Activated naive CD4-positive, alpha-beta T cell treated with anti-CD3 and anti-CD28 coated beads, Interleukin-2, amount 10 ng/mL, durations not matched to agents 7 days and 5 days (primary cell): ENCODE measurements at regions not wholly inside any gene's neighbourhood (a gene's known extent, or its start where the extent isn't known, plus 50 kb on each side); places are given as distances from the start of the nearest gene placed in this dataset.

Source experiments
- CTCF ChIA-PET: fragments of 350-600 bp; sonication (Branson Sonifier 250); formaldehyde crosslinking; loops from one replicate; lab custom pipeline; 2021; ENCODE audit warnings: antibody characterized with exemption; lab: Charles Lee
- DNase-seq: peaks from one replicate; pipeline ENCODE4 v3.0.0-alpha.2; 2020
- H3K27ac Mint-ChIP-seq: one replicate; pipeline ENCODE4 v1.8.0; 2021; ENCODE audit warnings: mild to moderate bottlenecking, moderate library complexity, mixed read lengths
- H3K27me3 Mint-ChIP-seq: one replicate; pipeline ENCODE4 v1.8.0; 2021; ENCODE audit warnings: mild to moderate bottlenecking, mixed read lengths
- H3K36me3 Mint-ChIP-seq: one replicate; pipeline ENCODE4 v1.8.0; 2021; ENCODE audit warnings: mixed read lengths
- H3K4me1 Mint-ChIP-seq: one replicate; pipeline ENCODE4 v1.8.0; 2021; ENCODE audit warnings: mixed read lengths
- H3K4me3 Mint-ChIP-seq: one replicate; pipeline ENCODE4 v1.8.0; 2021; ENCODE audit warnings: mild to moderate bottlenecking, moderate library complexity, mixed read lengths
- H3K9me3 Mint-ChIP-seq: one replicate; pipeline ENCODE4 v1.8.0; 2021; ENCODE audit warnings: mixed read lengths

- H3K36me3 Mint-ChIP-seq, result peaks cover 13% of the 10 kb centered on the region
- H3K9me3 Mint-ChIP-seq, result no peaks in the 10 kb centered on the region
- no peaks in the 10 kb centered on the region for H3K27me3 Mint-ChIP-seq
- DNase-seq, result no peak
- H3K27ac Mint-ChIP-seq, result no peak overlapping the region
- H3K4me1 Mint-ChIP-seq, result peaks cover 27% of the 10 kb centered on the region
- CTCF ChIA-PET, result no interaction called here
- H3K4me3 Mint-ChIP-seq, result no peak overlapping the region
Measured at GRCh38 chrX:10079231-10079630, 77.5 kb upstream of the CLCN4 start.

DNA sequence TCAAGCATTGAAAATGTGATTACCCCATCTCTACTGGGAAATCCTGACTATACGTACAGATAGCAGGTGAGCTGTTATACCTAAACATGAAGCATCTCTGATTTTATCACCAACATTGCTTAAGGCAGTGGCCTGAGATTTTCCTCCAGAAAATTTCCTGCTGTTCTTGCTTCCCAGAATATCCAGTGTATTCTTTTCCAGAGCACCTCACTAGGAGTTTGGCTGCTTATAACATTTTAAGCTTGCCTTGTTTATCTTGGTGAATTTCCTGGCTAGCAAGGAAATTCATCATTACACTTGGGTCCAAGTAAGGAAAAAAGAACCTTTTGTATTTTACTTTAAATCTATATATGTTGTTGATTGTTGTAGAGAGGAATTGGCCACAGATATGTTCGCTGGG, 73.0 kb upstream of the CLCN4 start:
- H3K9me3 Mint-ChIP-seq, result no peaks in the 10 kb centered on the region
- no peaks in the 10 kb centered on the region for H3K27me3 Mint-ChIP-seq
- H3K27ac Mint-ChIP-seq, result peak overlapping the region; percentile 90
- no peak overlapping the region for H3K4me3 Mint-ChIP-seq
- H3K36me3 Mint-ChIP-seq, result peaks cover 23% of the 10 kb centered on the region
- CTCF ChIA-PET, result interaction anchor here (0.6 to 2.7 kb wide), 4 partner anchors 28 to 81 kb away, joined by 4 to 12 read pairs (median 8); no protein-coding TSS in a partner anchor
- DNase-seq, result no peak
- H3K4me1 Mint-ChIP-seq, result peaks cover 43% of the 10 kb centered on the region

DNA sequence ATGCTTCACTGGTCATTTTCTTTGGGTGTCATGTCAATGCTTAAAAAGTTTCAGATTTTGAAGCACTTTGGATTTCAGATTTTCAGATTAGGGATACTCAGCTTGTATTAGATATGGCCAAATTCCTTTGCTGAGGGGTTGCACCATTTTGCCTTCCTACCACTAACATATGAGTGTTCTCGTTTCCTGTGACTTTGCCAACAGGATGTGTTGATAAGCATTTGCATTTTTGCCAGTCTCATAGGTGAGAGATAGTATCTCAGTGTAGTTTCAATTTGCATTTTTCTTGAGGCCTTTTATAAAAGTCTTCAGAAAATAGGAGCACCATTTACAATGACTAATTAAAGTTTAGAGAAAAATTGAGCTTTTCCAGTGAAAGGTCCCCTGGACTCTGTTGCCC, 71.6 kb upstream of the CLCN4 start:
- DNase-seq, result peak; percentile 22
- peak overlapping the region; percentile 72 for H3K27ac Mint-ChIP-seq
- H3K9me3 Mint-ChIP-seq, result no peaks in the 10 kb centered on the region
- H3K4me3 Mint-ChIP-seq, result no peak overlapping the region
- no peaks in the 10 kb centered on the region for H3K27me3 Mint-ChIP-seq
- CTCF ChIA-PET, result interaction anchor here (0.9 to 1.2 kb wide), 2 partner anchors 26 to 33 kb away, joined by 3 to 5 read pairs; no protein-coding TSS in a partner anchor
- peaks cover 23% of the 10 kb centered on the region for H3K36me3 Mint-ChIP-seq
- peaks cover 43% of the 10 kb centered on the region for H3K4me1 Mint-ChIP-seq

GRCh38 chrX:10086676-10087075, 70.1 kb upstream of the CLCN4 start:
- H3K4me3 Mint-ChIP-seq, result no peak overlapping the region
- H3K27me3 Mint-ChIP-seq, result no peaks in the 10 kb centered on the region
- H3K27ac Mint-ChIP-seq, result no peak overlapping the region
- CTCF ChIA-PET, result no interaction called here
- peaks cover 46% of the 10 kb centered on the region for H3K4me1 Mint-ChIP-seq
- DNase-seq, result no peak
- no peaks in the 10 kb centered on the region for H3K9me3 Mint-ChIP-seq
- H3K36me3 Mint-ChIP-seq, result peaks cover 24% of the 10 kb centered on the region

- DNase-seq, result no peak
- Mint-ChIP-seq H3K36me3 (peaks cover 24% of the 10 kb centered on the region), H3K27me3 (no peaks in the 10 kb centered on the region), H3K27ac (no peak overlapping the region), H3K9me3 (no peaks in the 10 kb centered on the region), H3K4me1 (peaks cover 42% of the 10 kb centered on the region), H3K4me3 (no peak overlapping the region)
- CTCF ChIA-PET, result no interaction called here
Measured at GRCh38 chrX:10087391-10087790, 69.4 kb upstream of the CLCN4 start.

GRCh38 chrX:10089378-10089795, 67.4 kb upstream of the CLCN4 start:
- Mint-ChIP-seq H3K4me1 (peaks cover 25% of the 10 kb centered on the region), H3K27ac (no peak overlapping the region), H3K9me3 (no peaks in the 10 kb centered on the region), H3K4me3 (no peak overlapping the region), H3K36me3 (peaks cover 21% of the 10 kb centered on the region), H3K27me3 (no peaks in the 10 kb centered on the region)
- CTCF ChIA-PET, result no interaction called here
- no peak for DNase-seq

DNA sequence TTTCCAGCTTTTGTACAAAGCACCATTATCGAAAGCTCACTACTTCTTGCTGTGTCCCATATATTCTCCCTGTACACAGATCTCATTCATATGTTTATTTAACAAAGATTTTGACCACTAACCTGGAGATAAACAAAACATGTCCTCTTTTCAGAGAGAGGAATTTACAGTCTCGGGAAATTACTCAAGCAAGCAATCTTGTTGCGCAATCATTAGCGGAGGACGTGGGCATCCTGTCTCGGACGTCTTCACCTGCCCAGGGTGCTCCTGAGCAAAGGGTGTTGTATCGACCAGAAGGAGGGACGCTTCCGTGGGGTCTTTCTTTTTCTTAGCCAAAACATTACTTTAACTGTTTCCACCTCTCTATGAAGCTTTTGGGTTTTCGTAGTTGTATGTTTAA, 66.5 kb upstream of the CLCN4 start:
- no peak overlapping the region for H3K27ac Mint-ChIP-seq
- CTCF ChIA-PET, result no interaction called here

GRCh38 chrX:10095246-10095645, 61.5 kb upstream of the CLCN4 start:
- no peak for DNase-seq
- peaks cover 27% of the 10 kb centered on the region for H3K36me3 Mint-ChIP-seq
- no peak overlapping the region for H3K27ac Mint-ChIP-seq
- H3K9me3 Mint-ChIP-seq, result no peaks in the 10 kb centered on the region
- H3K4me1 Mint-ChIP-seq, result peaks cover 47% of the 10 kb centered on the region
- H3K4me3 Mint-ChIP-seq, result no peak overlapping the region
- no peaks in the 10 kb centered on the region for H3K27me3 Mint-ChIP-seq
- CTCF ChIA-PET, result interaction anchor here (1.3 to 1.5 kb wide), 2 partner anchors 16 to 25 kb away, joined by 3 read pairs; no protein-coding TSS in a partner anchor

More for the DNA sequence above, 66.5 kb upstream of the CLCN4 start:
- Mint-ChIP-seq H3K36me3 (peaks cover 21% of the 10 kb centered on the region), H3K4me1 (peaks cover 18% of the 10 kb centered on the region), H3K27me3 (no peaks in the 10 kb centered on the region), H3K9me3 (no peaks in the 10 kb centered on the region), H3K4me3 (no peak overlapping the region)
- DNase-seq, result no peak

DNA sequence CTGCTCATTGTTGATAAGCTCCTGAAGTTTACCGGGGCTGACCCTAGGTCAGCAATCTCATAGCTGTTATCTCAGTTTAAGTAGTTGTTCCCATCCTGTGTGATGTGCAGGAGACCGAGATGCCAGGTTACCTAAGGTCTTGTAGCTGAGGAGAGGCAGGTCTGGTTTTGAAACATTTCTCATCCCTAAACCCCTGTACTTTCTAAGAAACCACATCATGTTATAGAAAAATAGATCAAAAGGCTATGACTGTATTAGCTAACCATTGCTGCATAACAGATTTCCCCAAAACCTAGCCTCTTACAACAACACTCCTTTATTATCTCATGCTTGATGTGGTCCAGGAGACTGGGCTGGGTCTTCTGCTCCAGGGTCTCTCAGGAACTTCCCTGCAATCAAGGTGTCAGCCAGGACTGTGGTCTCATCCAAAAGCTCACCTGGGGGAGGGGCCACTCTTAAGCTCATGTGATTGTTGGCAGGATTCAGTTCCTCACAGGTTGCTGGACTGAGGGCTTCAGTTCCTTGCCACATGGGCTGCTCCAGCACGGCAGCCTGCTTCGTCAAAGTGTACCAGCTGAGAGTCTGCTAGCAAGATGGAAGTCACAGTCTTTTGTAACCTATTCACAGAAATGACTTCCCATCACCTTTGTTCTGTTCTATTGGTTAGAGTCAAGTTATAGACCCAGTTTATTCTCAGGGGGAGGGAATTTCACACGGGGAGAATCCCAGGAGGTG, 60.9 kb upstream of the CLCN4 start:
- no peak overlapping the region for H3K4me3 Mint-ChIP-seq
- no peaks in the 10 kb centered on the region for H3K9me3 Mint-ChIP-seq
- H3K4me1 Mint-ChIP-seq, result peaks cover 47% of the 10 kb centered on the region
- CTCF ChIA-PET, result interaction anchor here (1.3 to 1.5 kb wide), 2 partner anchors 15 to 25 kb away, joined by 3 read pairs; no protein-coding TSS in a partner anchor
- H3K27ac Mint-ChIP-seq, result peak overlapping the region; percentile 72
- H3K27me3 Mint-ChIP-seq, result no peaks in the 10 kb centered on the region
- H3K36me3 Mint-ChIP-seq, result peaks cover 28% of the 10 kb centered on the region
- DNase-seq, result no peak

DNA sequence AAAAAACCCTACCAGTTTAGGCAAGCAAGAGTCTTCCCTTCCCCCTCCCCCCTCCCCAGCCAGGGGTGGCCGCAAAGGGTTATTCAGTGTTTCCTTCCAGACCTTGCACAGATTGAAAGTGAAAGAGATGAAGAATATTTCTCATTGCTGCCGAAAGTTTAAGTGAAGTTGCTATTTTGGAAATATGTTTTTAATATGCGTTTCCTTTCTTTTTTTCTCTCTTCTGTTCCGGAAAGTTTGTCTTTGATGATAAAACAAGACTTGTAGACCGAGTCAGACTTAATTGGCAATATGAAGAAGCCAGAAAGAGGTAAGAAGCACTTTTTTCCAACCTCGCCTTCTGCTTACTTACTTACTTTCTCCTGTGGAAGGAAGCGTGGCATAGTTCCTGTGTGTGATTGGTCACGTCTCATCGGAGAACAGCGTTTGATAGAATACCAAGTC, 58.5 kb upstream of the CLCN4 start:
- Mint-ChIP-seq H3K36me3 (peaks cover 36% of the 10 kb centered on the region), H3K9me3 (no peaks in the 10 kb centered on the region), H3K27me3 (no peaks in the 10 kb centered on the region), H3K27ac (peak overlapping the region; percentile 97), H3K4me3 (peak overlapping the region; percentile 83), H3K4me1 (peaks cover 51% of the 10 kb centered on the region)
- CTCF ChIA-PET, result interaction anchor here (0.6 to 2.4 kb wide), 3 partner anchors 13 to 103 kb away, joined by 3 to 7 read pairs (median 4); no protein-coding TSS in a partner anchor
- peak; percentile 77 for DNase-seq

DNA sequence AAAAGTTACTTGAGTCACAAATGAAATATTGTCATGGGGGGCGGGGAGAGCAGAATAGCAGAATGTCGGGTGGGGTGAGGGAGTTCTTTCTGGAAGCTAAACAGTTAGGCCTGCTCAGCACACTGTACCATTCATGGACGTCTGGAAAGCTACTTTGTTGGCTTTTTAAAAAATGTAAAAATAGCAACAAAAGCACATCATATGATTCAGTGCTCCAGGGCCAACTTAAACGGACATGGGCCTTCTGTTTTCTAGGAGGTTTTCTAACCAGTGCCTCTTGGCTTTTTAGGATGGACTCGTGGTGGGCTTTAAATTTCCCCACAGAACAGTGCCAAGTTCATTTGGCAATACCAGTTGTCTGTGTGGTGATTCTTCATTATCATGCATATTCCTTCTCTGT, 57.4 kb upstream of the CLCN4 start:
- Mint-ChIP-seq H3K9me3 (no peaks in the 10 kb centered on the region), H3K36me3 (peaks cover 35% of the 10 kb centered on the region), H3K4me3 (peak overlapping the region; percentile 83), H3K4me1 (peaks cover 52% of the 10 kb centered on the region), H3K27me3 (no peaks in the 10 kb centered on the region), H3K27ac (peak overlapping the region; percentile 97)
- CTCF ChIA-PET, result interaction anchor here (2.4 kb wide), 1 partner anchor 19 kb away, joined by 7 read pairs; no protein-coding TSS in a partner anchor
- DNase-seq, result no peak

DNA sequence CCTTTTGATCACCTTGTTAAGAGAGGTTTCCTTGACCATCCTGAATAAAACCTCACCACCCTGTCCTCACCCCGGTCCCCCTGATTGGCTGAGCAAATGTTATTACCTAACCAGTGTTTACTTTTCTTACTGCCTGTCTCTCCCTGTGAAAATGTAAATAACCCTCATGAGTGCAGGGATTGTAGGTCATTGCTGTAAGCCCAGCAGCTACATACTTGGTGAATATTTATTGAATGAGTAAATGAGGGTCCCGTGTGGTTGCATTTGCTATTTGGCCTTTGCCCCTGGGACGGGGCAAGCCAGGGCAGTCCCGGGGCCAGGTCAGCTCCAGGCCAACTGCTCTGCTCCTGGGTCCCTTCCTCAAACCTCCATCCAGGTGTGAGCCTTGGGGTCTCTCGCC, 55.5 kb upstream of the CLCN4 start:
- no peaks in the 10 kb centered on the region for H3K9me3 Mint-ChIP-seq
- no peak overlapping the region for H3K27ac Mint-ChIP-seq
- peaks cover 51% of the 10 kb centered on the region for H3K4me1 Mint-ChIP-seq
- peaks cover 36% of the 10 kb centered on the region for H3K36me3 Mint-ChIP-seq
- DNase-seq, result no peak
- CTCF ChIA-PET, result no interaction called here
- no peak overlapping the region for H3K4me3 Mint-ChIP-seq
- H3K27me3 Mint-ChIP-seq, result no peaks in the 10 kb centered on the region

DNA sequence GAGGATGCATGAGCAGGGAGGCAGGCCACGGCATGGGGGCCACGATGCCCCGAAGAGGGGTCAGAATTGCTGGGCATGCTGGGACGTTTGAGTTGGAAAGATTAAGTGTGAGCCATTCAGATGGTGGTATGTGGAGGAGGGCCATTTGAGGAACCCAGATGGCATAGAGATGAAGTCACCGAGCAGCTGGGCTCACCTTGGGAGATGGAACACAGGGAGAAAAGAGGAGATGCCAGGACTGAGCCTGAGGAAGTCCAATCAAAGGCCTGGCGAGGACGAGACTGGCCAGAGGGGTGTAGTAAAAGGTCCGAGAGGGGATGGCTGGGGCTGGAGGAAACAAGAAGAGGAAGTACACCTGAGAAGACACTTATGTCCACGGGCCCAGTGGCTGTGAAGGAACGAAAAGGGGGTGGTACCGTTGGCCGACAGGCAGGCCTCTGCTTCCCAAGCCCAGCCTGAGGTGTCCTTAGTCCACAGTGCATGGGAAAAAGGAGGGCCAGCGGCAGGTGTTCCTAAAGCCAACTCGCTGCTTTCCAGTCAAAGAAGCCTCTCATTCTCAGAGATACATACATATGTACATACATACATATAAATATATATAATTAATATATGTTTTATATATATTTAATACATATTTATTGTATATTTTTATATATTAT, 54.6 kb upstream of the CLCN4 start:
- CTCF ChIA-PET, result no interaction called here
- Mint-ChIP-seq H3K27me3 (no peaks in the 10 kb centered on the region), H3K9me3 (no peaks in the 10 kb centered on the region), H3K36me3 (peaks cover 32% of the 10 kb centered on the region), H3K4me3 (no peak overlapping the region), H3K27ac (no peak overlapping the region), H3K4me1 (peaks cover 54% of the 10 kb centered on the region)
- DNase-seq, result no peak

- H3K4me3 Mint-ChIP-seq, result no peak overlapping the region
- H3K27me3 Mint-ChIP-seq, result no peaks in the 10 kb centered on the region
- CTCF ChIA-PET, result no interaction called here
- H3K9me3 Mint-ChIP-seq, result no peaks in the 10 kb centered on the region
- H3K4me1 Mint-ChIP-seq, result peaks cover 54% of the 10 kb centered on the region
- DNase-seq, result no peak
- H3K36me3 Mint-ChIP-seq, result peaks cover 34% of the 10 kb centered on the region
- H3K27ac Mint-ChIP-seq, result no peak overlapping the region
Measured at GRCh38 chrX:10103023-10103422, 53.8 kb upstream of the CLCN4 start.
